ENCODE measurements at regions not wholly inside any gene's neighbourhood (a gene's known extent, or its start where the extent isn't known, plus 50 kb on each side); places are given as distances from the start of the nearest gene placed in this dataset.
"Not testable (repeated sequence)": the region's sequence is repeated elsewhere in the genome, so short reads cannot be mapped to it uniquely, and the experiment has no call there.

- Histone ChIP-seq H4K20me1 (ENCODE audit: insufficient read depth, low read length) (no peaks in the 10 kb centered on the region), H3K18ac (ENCODE audit: low read depth, low read length) (no peak overlapping the region), H3K9me3 (ENCODE audit: control insufficient read depth, insufficient read depth, low read length) (no peaks in the 10 kb centered on the region), H2BK20ac (ENCODE audit: low read depth, low read length) (no peak overlapping the region), H3K27me3 (ENCODE audit: control insufficient read depth, insufficient read depth, low read length) (no peaks in the 10 kb centered on the region), H3K56ac (ENCODE audit: extremely low read depth, insufficient read depth, low read length) (no peak overlapping the region), H3K4me1 (ENCODE audit: control insufficient read depth, insufficient read depth, low read length) (no peaks in the 10 kb centered on the region), H3K36me3 (ENCODE audit: control insufficient read depth, insufficient read depth, low read length) (no peaks in the 10 kb centered on the region), H3K4me2 (ENCODE audit: low read depth, low read length) (no peak overlapping the region), H4K8ac (ENCODE audit: low read depth in 2 of 2, low read length in 2 of 2) (no peak overlapping the region), H4K91ac (ENCODE audit: insufficient read depth, low read depth, low read length) (no peak overlapping the region), H3K9ac (ENCODE audit: low read depth, low read length) (no peak overlapping the region), H3K4me3 (ENCODE audit: insufficient read depth, low read depth, low read length) (no peak overlapping the region), H2BK15ac (ENCODE audit: low read depth, low read length) (no peak overlapping the region), H2BK120ac (ENCODE audit: low read depth, low read length) (no peak overlapping the region), H3K27ac (ENCODE audit: insufficient read depth, low read length) (no peak overlapping the region), H2BK5ac (ENCODE audit: low read depth, low read length, poor library complexity, severe bottlenecking) (no peak overlapping the region), H2AK9ac (replicated peaks; ENCODE audit: low read depth, low read length, poor library complexity) (no peak overlapping the region), H3K79me1 (ENCODE audit: low read depth in 1 of 2, low read length in 2 of 2) (no peaks in the 10 kb centered on the region), H2AFZ (replicated peaks; ENCODE audit: low read length, poor library complexity) (no peak overlapping the region), H3K23ac (ENCODE audit: low read depth, low read length) (no peak overlapping the region), H4K5ac (ENCODE audit: low read depth, low read length) (no peak overlapping the region), H3K14ac (replicated peaks; ENCODE audit: low read depth, low read length) (no peak overlapping the region), H3K4ac (ENCODE audit: low read depth, low read length) (no peak overlapping the region), H2AK5ac (ENCODE audit: low read depth, low read length) (no peak overlapping the region), H3K9me1 (ENCODE audit: insufficient read depth, low read length) (no peaks in the 10 kb centered on the region)
- intact Hi-C loops (cut with micrococcal nuclease) = no loop called here
- ATAC-seq (ENCODE audit: low read depth) (no peak), DNase-seq (no peak)
- dilution Hi-C loops (cut with HindIII; ENCODE audit: low sequenced_read_pairs, unreplicated experiment) = no loop called here
- no peak for TF ChIP-seq RFX5 (IDR thresholded peaks at IDR 0.05; ENCODE audit: low read depth, low read length)
- TF ChIP-seq NFE2L2 (IDR thresholded peaks at IDR 0.05; ENCODE audit: low read depth, low read length) = no peak
- no peak for TF ChIP-seq BHLHE40 (IDR thresholded peaks at IDR 0.05; ENCODE audit: low read depth, low read length)
- TF ChIP-seq USF2 (IDR thresholded peaks at IDR 0.05; ENCODE audit: low read depth, low read length) = no peak
- no peak for TF ChIP-seq FOS (IDR thresholded peaks at IDR 0.05; ENCODE audit: low read depth, low read length)
- TF ChIP-seq RCOR1 (IDR thresholded peaks at IDR 0.05; ENCODE audit: insufficient replicate concordance, low read length) = no peak
- ChIA-PET POLR2A (ENCODE audit: unreplicated experiment) (no interaction called here), CTCF (no interaction called here)
- 83 to 100% methylated on average over 1 of the region's 2 CpGs for WGBS, 2 experiments (ENCODE audit: extremely low coverage in 2 of 2, insufficient read length in 1 of 2)
- no TSS peak for BruUV-seq (replicated peaks)
- in situ Hi-C loops (cut with MboI; ENCODE audit: low sequenced_read_pairs) = no loop called here
Measured at GRCh38 chr11:104678408-104678807, 219.9 kb downstream of the CASP12 start.

DNA sequence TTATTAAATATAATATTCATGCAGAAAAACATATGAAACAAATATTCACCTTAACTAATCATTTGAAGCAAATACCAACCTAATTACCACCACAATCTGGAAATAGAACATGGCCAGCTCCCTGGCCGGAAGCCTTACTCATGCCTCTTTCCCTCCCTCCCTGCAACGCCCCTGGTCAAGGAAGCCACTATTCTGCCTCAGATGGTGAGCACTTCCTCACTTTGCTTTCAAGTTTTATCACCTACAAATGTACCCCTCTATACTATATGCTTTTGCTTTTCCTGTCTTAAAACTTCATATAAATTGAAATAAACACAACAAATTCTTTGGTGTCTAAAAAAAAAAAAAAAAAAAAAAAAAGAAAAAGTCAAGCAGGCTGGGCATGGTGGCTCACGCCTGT is 221.2 kb downstream of the CASP12 start:
- DNase-seq; ATAC-seq (ENCODE audit: low read depth); H4K5ac ChIP-seq (ENCODE audit: low read depth, low read length); H2BK5ac ChIP-seq (ENCODE audit: low read depth, low read length, poor library complexity, severe bottlenecking); H2AK5ac ChIP-seq (ENCODE audit: low read depth, low read length); in situ Hi-C loops (cut with MboI; ENCODE audit: low sequenced_read_pairs); H3K9me1 ChIP-seq (ENCODE audit: insufficient read depth, low read length); H3K14ac ChIP-seq (replicated peaks; ENCODE audit: low read depth, low read length); H2AFZ ChIP-seq (replicated peaks; ENCODE audit: low read length, poor library complexity); H4K8ac ChIP-seq (ENCODE audit: low read depth in 2 of 2, low read length in 2 of 2); H2AK9ac ChIP-seq (replicated peaks; ENCODE audit: low read depth, low read length, poor library complexity); POLR2A ChIA-PET (ENCODE audit: unreplicated experiment); H3K36me3 ChIP-seq (ENCODE audit: control insufficient read depth, insufficient read depth, low read length); BruUV-seq (replicated peaks); H4K91ac ChIP-seq (ENCODE audit: insufficient read depth, low read depth, low read length); H3K4me1 ChIP-seq (ENCODE audit: control insufficient read depth, insufficient read depth, low read length); H3K18ac ChIP-seq (ENCODE audit: low read depth, low read length); H4K20me1 ChIP-seq (ENCODE audit: insufficient read depth, low read length); H3K9me3 ChIP-seq (ENCODE audit: control insufficient read depth, insufficient read depth, low read length); H3K4ac ChIP-seq (ENCODE audit: low read depth, low read length); dilution Hi-C loops (cut with HindIII; ENCODE audit: low sequenced_read_pairs, unreplicated experiment); H3K23ac ChIP-seq (ENCODE audit: low read depth, low read length); H2BK20ac ChIP-seq (ENCODE audit: low read depth, low read length); H3K27me3 ChIP-seq (ENCODE audit: control insufficient read depth, insufficient read depth, low read length); H2BK120ac ChIP-seq (ENCODE audit: low read depth, low read length); H3K27ac ChIP-seq (ENCODE audit: insufficient read depth, low read length); H2BK15ac ChIP-seq (ENCODE audit: low read depth, low read length); CTCF ChIA-PET; H3K79me1 ChIP-seq (ENCODE audit: low read depth in 1 of 2, low read length in 2 of 2); H3K9ac ChIP-seq (ENCODE audit: low read depth, low read length); H3K56ac ChIP-seq (ENCODE audit: extremely low read depth, insufficient read depth, low read length); H3K4me2 ChIP-seq (ENCODE audit: low read depth, low read length); intact Hi-C loops (cut with micrococcal nuclease); H3K4me3 ChIP-seq (ENCODE audit: insufficient read depth, low read depth, low read length): not testable (repeated sequence)
- WGBS, 2 experiments (ENCODE audit: extremely low coverage in 2 of 2, insufficient read length in 1 of 2) = 100% methylated on average over 1 of the region's 3 CpGs; no CpG with 5 or more reads in 1 of the 2 experiments

Measured in IMR-90 (cell line).